IPS-NIHi7 (cell line): ENCODE measurements at regions not wholly inside any gene's neighbourhood (a gene's known extent, or its start where the extent isn't known, plus 50 kb on each side); places are given as distances from the start of the nearest gene placed in this dataset.
A peak's percentile ranks its signal among the peaks of the same experiment; 100 is the strongest.
"Not testable (repeated sequence)": the region's sequence is repeated elsewhere in the genome, so short reads cannot be mapped to it uniquely, and the experiment has no call there.

ENCODE experiments used
- DNase-seq: peaks from one replicate; pipeline ENCODE4 v3.0.0; 2012; ENCODE audit warnings: mixed read lengths; ENCODE audit errors: extremely low spot score

DNA sequence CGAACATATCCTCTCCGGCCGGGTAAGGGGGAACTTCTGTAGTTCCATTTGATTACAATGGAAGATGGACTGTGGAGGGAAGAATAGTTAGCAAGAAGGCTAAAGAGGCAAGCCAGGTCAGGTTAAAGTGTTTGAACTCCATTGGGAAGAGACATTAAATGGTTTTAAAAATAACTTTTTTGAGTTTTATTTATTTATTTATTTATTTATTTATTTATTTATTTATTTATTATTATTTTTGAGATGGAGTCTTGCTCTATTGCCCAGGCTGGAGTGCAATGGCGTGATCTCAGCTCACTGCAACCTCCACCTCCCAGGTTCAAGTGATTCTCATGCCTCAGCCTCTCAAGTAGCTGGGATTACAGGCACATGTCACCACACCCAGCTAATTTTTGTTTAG lies 441.9 kb downstream of the TOX3 start:
- not testable (repeated sequence) for DNase-seq

DNA sequence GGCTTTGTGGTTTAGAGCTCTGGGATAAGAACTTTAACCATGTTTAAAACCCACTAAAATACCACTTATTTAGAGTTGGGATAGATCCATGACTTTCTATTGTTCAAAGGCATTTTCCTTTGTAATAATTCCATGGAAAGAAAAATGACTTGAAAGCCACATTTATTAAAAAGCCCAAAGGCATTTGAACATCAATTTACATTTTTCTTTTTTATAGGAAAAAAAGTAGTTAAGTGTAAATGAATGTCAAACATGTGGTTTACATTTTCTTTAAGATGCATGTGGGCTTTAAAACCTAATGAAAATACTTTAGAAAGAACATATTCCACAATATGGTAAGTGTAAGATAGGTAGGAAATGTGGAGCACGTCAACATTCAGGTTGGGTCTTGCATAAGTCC lies 443.2 kb downstream of the TOX3 start:
- DNase-seq, result no peak

DNA sequence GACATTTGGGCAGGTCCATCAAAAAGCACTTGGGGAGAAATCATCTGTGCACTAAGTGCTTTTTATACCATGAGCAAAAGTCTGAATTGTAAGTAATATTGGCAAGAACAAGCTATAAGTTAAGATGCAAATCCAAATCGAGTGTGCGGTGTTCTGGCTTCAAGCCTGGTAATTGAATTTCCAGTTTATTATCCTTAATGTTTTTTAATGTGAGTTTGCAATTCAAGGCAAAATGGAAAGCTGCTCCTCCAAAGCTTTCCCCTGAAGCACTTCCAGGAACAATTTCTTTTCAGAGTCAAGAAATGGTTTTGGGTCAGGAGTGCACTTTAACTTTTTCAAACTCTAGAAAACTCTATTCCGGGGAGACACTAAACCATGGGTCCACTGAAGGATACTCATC lies 445.7 kb downstream of the TOX3 start:
- DNase-seq, result no peak

DNA sequence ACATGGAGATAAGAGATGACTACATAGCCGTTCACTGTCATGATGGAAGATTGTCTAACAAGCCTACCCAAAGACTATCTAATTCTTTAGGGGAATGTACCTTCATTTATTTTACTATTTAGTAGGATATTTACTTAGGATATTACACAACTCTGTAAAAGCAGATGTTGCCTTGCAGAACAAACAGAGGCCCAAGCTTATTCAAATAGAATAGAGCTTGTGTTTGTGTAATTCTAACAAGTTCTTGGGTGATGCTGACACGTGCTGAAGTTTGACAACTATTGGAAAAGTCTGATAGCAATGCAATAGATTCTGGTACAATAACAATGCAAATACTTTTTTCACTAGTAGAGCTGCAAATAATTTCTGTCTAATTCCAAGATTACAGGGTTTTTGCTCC lies 447.6 kb downstream of the TOX3 start:
- DNase-seq, result no peak

DNA sequence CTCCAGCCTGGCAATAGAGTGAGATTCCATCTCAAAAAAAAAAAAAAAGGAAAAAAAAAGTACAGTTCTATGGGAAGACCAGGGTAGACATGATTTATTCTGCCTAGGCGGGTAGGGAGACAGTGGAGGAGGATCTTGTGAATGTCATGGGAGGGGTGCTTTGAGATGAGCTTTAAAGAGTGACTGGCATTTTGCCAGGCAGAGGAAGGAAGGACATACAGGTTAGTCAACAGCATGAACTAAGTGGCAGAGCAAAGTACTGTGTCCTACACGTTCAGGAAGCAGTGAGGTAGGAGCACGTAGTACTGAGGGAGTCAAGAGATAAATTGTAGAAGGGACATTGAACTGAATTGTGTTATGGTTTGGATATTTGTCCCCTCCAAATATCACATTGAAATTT lies 451.5 kb downstream of the TOX3 start:
- no peak for DNase-seq

DNA sequence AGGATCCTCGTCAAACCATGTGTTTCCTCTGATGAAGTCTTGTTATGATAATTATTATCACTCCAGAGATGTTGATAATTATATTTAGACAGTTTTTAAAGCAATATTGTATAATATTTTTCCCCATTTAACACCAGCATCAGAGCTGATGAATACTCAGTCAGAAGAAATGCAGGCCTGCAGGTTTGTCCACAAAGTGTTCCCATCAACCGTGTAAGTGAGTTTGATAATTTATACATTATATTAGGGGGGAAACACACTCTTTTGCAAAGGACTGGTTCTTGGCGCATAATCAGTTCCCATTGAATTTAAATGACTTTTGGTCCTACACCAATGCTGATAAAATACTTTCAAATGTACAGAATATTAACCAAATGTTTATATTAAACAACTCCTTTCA lies 454.8 kb downstream of the TOX3 start:
- no peak for DNase-seq

DNA sequence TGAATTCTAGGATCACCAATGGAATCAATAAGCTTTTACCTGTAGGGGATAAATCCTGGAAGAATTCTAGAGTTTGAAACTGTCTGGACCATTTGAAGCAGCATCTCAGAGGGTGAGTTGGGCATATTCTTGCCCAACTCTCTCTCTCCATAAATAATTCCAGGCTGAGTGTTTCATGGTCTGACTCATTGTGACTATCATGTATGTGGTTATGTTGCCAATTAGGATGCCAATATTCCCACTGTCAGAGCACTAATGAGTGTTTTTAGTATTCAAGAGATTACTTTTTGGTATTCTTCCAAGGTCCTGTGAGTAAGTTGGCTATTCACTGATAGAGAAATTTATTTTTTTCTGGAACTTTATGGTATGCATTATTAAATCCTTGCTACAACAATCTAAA lies 456.9 kb downstream of the TOX3 start:
- DNase-seq, result no peak

GRCh38 chr16:52089476-52089875 lies 457.5 kb downstream of the TOX3 start:
- DNase-seq, result no peak

- DNase-seq, result no peak
Measured at GRCh38 chr16:52086901-52087300, 460.0 kb downstream of the TOX3 start.

- no peak for DNase-seq
Measured at GRCh38 chr16:52078716-52079655, 468.0 kb downstream of the TOX3 start.

- no peak for DNase-seq
Measured at GRCh38 chr16:52077607-52078006, 469.3 kb downstream of the TOX3 start.

- DNase-seq, result no peak
Measured at GRCh38 chr16:52076801-52077201, 470.1 kb downstream of the TOX3 start.

DNA sequence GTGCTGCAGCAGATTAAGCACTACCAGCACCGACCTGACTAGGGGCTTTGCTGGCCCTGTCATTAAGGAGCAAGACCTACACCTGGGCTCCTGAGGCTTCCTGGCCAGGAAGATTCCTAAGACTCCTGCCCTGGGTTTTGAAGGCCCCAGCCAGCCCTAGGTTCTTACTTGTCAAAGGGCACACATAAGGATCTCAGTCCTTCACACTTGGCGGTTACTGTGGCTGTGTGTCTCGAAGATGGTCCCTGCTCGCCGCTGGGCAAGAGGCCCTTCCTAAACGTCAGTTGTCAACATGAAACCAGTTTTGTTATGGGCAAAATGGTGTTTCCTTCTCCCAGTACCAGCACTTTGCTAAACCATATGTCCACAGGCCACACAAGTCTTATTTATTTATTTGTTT lies 470.6 kb downstream of the TOX3 start:
- DNase-seq, result no peak

DNA sequence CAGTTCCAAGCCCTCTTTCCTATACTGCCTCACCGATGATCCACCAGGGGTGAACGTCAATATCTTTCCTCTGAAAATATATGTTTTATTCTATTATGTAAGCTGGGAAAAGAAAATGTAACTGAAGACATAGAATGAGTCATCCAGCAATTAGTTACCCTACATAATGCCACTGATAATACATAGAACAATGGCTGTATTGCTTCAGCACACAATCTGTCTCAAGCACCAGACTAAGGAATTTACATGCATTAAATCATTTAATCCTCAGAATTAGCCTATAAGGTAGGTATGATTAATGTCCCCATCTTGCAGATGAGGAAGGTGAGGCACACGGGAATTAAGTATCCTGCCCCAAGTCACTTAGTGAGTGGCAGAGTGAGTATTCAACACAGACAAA lies 472.8 kb downstream of the TOX3 start:
- DNase-seq, result no peak

GRCh38 chr16:52073024-52073423 lies 473.9 kb downstream of the TOX3 start:
- DNase-seq, result no peak

DNA sequence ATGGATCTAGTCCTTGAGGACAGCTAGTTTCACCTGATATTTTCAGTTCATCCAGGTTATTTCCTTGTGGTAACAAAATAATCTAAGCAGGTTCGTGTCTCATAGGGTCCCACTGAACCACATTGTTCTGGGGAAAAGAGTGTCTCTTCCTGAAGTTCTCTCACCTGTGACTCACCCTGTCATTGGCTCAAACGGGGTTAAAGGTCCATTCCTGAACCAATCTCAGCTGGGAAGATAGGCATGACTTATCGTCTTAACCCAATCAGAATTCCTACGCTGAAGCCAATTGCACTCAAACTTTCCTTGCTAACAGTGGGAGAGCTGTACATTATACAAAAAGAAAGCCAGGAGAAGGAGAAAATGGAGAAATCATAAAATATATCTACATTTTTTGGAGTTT lies 475.8 kb downstream of the TOX3 start:
- DNase-seq, result no peak

DNA sequence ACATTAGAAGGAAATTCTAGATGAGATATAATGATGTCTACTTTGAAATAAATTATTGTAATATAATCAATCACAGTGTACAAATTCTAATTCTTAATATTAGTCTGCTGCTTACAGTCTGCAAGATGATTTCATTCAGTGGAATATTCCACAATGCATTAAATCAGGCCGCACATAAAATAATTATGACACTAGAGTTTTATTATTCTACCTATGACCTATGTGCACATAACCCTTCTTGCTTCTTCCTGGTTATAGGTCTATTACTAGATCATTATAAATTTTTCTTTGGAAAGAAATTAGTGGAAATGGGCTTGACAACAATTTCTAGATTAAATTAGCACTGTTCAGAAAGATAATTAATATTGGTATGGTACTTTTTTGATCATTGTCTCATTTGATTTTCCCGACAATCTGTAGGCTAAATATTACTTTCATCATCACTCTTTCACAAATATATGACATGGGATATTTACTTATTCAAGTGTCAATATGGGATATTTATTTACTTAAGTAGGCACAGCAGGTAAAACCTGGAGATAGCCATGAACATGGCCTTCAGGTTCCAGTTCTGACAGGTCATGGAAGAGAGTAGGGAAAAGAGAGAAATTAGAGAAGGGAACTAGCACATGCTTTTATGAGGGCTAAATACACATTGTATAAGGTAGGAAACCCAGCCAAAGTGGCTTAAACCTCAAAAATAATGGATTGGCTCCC lies 476.4 kb downstream of the TOX3 start:
- DNase-seq, result no peak

DNA sequence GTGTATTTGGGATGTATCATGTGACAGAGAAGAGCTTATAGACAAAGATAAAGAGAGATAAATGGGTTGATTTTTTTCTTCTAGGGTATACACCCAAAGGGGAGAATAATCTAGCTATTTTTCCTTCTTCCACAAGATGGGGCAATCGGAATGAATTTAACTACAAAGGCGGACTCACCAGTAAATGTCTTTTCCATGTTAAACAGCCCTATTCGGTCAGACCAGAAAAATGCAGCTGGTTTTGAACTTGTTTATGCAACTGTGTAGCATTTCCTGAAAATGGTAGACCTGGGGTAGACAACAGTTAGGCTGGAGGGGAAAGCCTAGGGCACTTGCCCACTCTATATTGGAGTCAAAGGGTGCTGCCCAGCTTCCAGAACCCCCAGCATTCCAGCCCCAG lies 477.1 kb downstream of the TOX3 start:
- peak; percentile 53 for DNase-seq

DNA sequence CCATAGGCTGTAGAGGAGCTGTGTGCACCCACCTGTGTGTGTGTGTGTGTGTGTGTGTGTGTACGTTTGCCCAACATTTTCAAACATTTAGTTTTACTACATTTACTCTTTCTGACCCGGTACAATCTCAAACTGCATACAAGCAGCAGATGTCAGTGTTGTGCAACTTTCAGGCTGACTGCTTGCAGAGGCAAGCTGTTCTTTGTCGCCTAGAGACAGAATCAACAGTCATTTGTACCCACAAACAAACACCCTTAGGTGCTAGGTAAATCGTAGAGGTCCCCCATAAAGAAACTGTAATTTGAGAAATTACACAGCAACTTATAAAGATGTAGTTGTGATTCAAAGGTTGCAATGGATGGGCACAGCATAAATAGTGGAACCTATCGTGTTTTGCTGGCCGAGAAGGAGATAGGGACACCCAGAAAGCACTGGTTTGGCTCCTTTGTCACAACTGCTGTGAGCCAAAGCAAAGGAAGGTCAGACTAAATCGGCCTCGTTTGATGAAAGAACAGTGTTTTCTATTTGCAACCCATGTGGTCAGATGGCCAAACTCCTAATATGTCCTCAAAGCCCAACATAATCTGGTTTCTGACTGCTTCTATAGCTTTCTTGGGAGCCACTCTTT lies 478.4 kb downstream of the TOX3 start:
- DNase-seq, result peak; percentile 40

DNA sequence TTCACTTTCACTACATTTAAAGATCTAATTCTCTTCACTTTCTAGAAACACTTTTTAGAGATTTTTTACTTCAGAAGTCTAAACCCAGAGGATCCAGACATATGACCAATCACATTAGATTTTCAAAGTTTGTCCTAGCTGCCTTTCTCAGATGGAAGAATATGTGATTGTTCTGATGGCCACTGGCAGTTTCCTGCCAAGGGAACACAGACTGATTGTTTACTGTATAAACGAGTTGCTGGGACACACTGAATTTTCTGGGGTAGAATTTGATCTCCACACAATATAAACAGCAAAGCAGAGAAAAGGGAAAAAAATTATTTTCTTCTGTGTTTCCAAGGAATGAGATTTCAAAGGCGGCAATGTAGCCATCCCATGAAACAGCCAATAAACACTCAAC lies 480.0 kb downstream of the TOX3 start:
- no peak for DNase-seq

GRCh38 chr16:52056259-52056658 lies 490.7 kb downstream of the TOX3 start:
- DNase-seq, result no peak

DNA sequence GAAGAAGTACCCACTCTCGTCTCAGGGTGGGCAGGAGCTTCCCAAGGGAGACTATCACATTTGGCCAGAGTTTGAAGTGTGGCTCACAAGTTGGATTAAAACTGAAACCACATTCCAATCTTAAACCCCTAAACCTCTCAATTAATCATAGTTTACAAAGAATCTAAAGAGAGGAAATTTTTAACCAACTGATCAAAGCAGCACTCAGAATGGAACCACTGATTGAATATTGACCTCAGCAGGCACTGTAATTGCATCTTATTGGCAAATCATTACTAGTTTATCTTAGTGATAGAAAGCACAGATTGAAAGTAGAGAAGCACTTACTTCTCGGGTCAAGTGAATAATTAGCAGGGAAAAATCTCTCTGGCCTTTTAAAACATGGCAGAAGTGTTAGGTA lies 491.6 kb downstream of the TOX3 start:
- no peak for DNase-seq

DNA sequence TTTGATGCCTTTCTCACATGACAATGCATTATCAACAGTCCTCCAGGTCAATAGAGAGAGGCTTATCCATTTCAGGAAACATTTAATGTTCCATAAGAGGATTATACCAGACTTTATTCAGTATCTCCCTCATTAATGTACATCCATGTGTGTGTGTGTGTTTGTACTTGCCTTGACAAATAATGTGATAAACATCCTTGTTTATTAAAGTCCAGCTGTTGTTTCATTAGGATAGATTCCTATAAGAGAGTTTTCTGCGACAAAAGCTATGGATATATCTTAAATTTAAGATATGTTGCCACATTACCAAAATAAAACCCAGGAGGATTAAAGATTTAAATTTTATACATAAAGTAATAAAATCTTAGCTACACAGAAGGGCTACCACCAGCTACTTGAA lies 492.6 kb downstream of the TOX3 start:
- no peak for DNase-seq
